HG03039 (cell line): ENCODE measurements at regions not wholly inside any gene's neighbourhood (a gene's known extent, or its start where the extent isn't known, plus 50 kb on each side); places are given as distances from the start of the nearest gene placed in this dataset.
A peak's percentile ranks its signal among the peaks of the same experiment; 100 is the strongest.
"Not testable (repeated sequence)": the region's sequence is repeated elsewhere in the genome, so short reads cannot be mapped to it uniquely, and the experiment has no call there.

Source experiments
- ATAC-seq: cut with Tn5 transposase; IDR thresholded peaks from one replicate; pipeline ENCODE4 v1.9.1; 2021; ENCODE audit warnings: mild to moderate bottlenecking, moderate library complexity; ENCODE audit not compliant: unreplicated experiment

DNA sequence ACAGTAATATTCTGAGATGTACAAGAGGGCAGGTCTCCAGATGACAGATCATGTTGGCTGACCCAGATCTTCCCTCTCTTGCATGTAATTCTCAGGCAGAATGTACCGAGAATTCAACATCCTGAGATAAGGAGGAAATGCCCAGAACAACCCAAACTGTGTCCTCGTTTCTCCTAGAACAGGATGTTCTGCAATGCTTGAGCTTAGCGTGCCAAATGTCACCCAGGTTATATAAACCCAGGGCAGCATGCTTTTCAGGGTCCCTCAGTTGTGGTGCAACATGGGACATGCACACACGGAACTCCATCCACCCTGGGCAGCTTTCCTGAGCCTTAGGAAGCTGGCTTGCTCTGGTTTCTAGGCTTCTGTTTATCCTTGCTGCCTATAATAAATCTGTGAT lies 102.1 kb upstream of the CMC1 start:
- ATAC-seq, result no peak

DNA sequence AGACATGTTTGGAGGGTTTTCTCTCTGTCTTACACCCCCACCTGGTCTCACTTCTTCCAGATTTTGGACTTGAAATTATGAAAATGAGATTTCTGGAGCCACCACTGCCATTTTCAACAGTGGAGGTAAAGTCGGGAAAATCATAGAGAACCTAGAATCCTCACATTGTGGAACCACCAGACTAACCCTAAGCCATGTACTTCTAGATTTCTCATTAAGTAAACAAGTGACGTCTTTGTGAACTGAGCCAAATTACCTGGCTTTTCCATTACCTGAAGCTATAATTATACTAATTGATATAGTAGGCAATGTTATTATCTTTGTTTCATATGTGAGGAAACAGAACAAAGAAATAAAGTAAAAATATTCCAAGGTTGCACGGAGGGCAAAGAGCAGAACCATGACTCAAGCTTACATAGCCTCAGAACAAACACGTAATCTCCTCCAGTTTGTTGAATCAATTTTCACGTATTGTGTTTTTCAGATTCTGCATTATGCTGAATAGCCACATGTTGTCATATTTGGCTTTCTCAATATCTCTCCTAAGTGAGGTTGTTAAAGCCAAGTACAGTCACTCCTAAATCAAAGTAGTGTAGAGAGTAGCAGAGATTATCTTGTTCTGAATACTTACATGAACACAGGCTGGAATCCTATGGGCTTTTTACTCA lies 101.3 kb upstream of the CMC1 start:
- ATAC-seq, result no peak

- no peak for ATAC-seq
Measured at GRCh38 chr3:28140664-28141063, 100.8 kb upstream of the CMC1 start.

DNA sequence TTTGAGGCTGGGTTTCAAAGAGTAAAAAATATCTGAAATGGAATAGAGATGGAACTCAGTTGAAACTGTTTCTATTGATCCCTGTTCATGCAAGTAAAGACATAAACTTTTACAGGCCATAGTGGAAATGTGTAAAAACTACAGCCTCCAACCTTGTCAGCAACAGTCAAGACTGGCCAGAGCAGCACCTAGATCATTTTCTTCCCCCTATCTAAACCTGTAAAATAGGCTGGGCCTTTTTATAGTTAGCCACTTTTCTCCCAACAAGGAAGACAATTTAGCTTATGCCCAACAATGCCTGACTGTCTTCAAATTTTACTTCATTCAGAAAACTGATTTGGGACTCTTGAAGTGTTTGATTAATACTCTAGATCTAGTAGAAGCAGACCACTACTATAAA lies 91.5 kb upstream of the CMC1 start:
- no peak for ATAC-seq

- ATAC-seq, result no peak
Measured at GRCh38 chr3:28150465-28151206, 90.8 kb upstream of the CMC1 start.

DNA sequence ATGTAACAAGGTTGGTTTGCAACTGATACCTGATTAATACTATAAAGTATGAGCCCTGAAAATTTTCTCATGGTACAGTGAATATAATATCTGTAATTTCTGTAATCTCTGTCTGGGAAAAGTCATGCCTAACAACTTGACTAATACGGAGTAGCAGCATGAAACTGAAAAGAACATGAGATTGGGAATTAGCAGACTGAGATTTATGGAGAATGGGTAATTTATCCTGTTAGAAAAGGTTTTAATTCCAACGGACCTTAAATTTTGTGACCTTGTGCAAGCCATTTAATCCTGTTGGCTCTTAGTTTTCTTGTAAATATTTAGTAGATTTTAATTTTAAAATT lies 90.2 kb upstream of the CMC1 start:
- ATAC-seq, result no peak

DNA sequence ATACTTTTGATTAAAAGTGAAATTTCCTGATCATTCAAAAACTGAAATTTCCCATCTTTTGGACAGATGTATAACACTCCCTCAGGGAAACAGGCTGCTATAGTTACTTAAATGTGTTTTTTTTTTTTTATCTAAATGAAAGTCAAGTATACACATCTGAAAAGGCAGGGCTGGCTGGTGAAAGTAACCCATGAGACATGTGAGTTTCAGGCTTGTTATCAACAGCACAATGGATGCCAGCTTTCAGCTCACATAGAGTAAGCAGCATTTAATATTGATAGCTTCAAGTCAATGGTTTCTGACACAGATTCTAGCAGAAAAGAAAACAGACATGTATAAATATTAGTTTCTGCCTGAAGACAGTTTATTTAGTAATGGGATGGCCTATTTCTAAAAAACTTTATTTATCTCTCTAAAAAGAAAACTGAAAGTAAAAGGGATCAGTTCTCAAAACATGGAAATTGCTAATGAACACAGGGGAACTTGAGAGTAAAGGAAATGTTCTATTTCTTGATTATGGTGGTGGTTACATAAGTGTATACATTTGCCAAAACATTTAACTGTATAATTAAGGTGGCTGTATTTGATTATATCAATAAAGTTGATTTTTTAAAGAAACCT lies 89.7 kb upstream of the CMC1 start:
- ATAC-seq, result peak; percentile 61

DNA sequence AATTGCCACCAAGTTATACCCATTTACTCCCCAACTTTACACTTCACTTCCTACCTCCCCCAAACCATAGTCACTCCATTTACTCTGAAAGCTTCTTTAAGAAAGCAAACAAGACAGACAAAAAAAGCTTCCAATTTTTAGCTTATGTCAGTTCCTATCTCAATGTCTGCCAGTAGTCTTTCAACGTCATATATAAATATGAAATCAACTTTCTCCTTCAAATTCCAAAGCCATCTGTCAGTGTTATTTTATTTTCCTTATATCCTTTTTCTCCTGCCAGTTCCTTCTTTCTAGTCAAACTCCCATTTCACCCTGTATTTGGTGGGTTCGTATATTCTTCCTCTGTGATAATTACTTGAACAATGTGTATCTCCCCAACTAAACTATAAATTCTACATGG lies 85.8 kb upstream of the CMC1 start:
- no peak for ATAC-seq

DNA sequence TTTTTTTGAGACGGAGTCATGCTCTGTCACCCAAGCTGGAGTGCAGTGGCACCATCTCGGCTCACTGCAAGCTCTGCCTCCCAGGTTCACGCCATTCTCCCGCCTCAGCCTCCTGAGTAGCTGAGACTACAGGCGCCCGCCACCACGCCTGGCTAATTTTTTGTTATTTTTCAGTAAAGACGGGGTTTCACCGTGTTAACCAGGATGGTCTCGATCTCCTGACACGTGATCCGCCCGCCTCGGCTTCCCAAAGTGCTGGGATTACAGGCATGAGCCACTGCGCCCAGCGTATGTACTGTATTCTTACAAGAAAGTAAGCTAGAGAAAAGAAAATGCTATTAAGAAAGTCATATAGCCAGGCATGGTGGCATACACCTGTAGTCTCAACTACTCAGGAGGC lies 84.8 kb upstream of the CMC1 start:
- ATAC-seq, result not testable (repeated sequence)

DNA sequence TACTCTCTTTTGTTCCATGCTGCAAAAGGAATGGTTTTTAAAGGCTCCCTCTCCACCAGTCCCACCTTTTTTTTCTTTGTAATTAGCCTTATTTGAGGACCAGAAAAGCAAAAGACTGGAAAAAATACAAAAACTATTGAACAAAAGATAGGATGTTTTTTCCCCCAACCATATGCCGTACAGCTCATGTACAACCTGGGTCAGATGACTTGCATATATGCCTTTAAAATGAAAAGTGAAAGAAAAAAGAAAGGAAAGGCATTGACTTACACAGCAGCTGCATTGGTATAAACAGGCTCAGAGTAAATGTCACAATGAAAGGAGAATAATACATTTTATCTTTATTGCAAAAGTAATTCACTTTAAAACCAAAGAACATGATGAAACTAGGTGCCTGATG lies 69.5 kb upstream of the CMC1 start:
- ATAC-seq, result no peak

- no peak for ATAC-seq
Measured at GRCh38 chr3:28172748-28173147, 68.7 kb upstream of the CMC1 start.

DNA sequence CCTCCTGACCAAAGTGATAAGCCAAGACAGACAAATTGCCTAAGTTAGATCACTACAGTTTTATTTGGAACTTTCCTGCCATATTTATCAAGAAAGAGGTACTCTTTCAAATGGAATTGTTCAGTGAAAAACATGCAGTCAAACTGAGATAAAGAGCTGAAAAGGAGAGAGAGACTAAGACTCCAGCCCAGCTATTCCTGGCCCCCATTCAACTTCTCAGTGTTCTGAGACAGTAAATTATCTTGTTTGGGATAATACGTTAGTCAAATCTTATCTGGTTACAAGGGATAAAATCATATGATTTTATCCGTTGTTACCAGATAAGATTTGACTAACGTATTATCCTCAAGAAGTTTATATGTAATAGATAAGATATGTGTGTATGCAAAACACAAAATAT lies 67.6 kb upstream of the CMC1 start:
- no peak for ATAC-seq

GRCh38 chr3:28186748-28187147 lies 54.7 kb upstream of the CMC1 start:
- ATAC-seq, result no peak

GRCh38 chr3:28188686-28189085 lies 52.7 kb upstream of the CMC1 start:
- ATAC-seq, result no peak

GRCh38 chr3:28191363-28191762 lies 50.1 kb upstream of the CMC1 start:
- ATAC-seq, result no peak
